Trophoblast cell (in vitro differentiated cells and primary cell): ENCODE measurements at regions not wholly inside any gene's neighbourhood (a gene's known extent, or its start where the extent isn't known, plus 50 kb on each side); places are given as distances from the start of the nearest gene placed in this dataset.

ENCODE experiments used
- DNase-seq, 2 donors: peaks; one replicate each; pipeline ENCODE4 v3.0.0-alpha.2; 2016
- H2AFZ ChIP-seq: 2 replicates; pipeline ENCODE4 v1.6.1; 2013; ENCODE audit warnings: low read length, moderate library complexity, mild to moderate bottlenecking; ENCODE audit not compliant: insufficient read depth, poor library complexity
- H2AK5ac ChIP-seq: 2 replicates; pipeline ENCODE4 v1.6.1; 2013; ENCODE audit warnings: mild to moderate bottlenecking, low read length
- H2BK120ac ChIP-seq: 2 replicates; pipeline ENCODE4 v1.6.1; 2013; ENCODE audit warnings: low read length, mild to moderate bottlenecking, moderate library complexity; ENCODE audit not compliant: insufficient read depth, poor library complexity
- H2BK12ac ChIP-seq: 2 replicates; pipeline ENCODE4 v1.6.1; 2013; ENCODE audit warnings: mild to moderate bottlenecking, low read length, moderate library complexity
- H2BK5ac ChIP-seq: 2 replicates; pipeline ENCODE4 v1.6.1; 2013; ENCODE audit warnings: low read length, low read depth, moderate library complexity, mild to moderate bottlenecking; ENCODE audit not compliant: poor library complexity
- H3K14ac ChIP-seq: 2 replicates; pipeline ENCODE4 v1.6.1; 2013; ENCODE audit warnings: mild to moderate bottlenecking, low read length
- H3K18ac ChIP-seq: 2 replicates; pipeline ENCODE4 v1.6.1; 2013; ENCODE audit warnings: mild to moderate bottlenecking, low read length
- H3K23ac ChIP-seq: 2 replicates; pipeline ENCODE4 v1.6.1; 2013; ENCODE audit warnings: low read length
- H3K27ac ChIP-seq: 2 replicates; pipeline ENCODE4 v1.5.1; 2013; ENCODE audit warnings: low read depth, mild to moderate bottlenecking, inconsistent platforms, low read length, moderate library complexity
- H3K27me3 ChIP-seq: 2 replicates; pipeline ENCODE4 v1.6.1; 2013; ENCODE audit warnings: inconsistent platforms, mild to moderate bottlenecking, low read length, moderate library complexity; ENCODE audit not compliant: insufficient read depth
- H3K36me3 ChIP-seq, 2 experiments: 1 replicate in 1 of 2; 2 replicates in 1 of 2; pipeline ENCODE4 v1.6.1; 2013; ENCODE audit warnings: low read length in 2 of 2, mild to moderate bottlenecking in 2 of 2, moderate library complexity in 1 of 2; ENCODE audit not compliant: insufficient read depth in 2 of 2, control insufficient read depth in 1 of 2
- H3K4ac ChIP-seq: 2 replicates; pipeline ENCODE4 v1.6.1; 2013; ENCODE audit warnings: low read depth, mild to moderate bottlenecking, low read length, moderate library complexity
- H3K4me1 ChIP-seq, 2 experiments: 1 replicate in 1 of 2; 2 replicates in 1 of 2; pipeline ENCODE4 v1.6.1; 2013; ENCODE audit warnings: low read length in 2 of 2, mild to moderate bottlenecking in 2 of 2, moderate library complexity in 1 of 2; ENCODE audit not compliant: insufficient read depth in 2 of 2, control insufficient read depth in 1 of 2
- H3K4me2 ChIP-seq: 2 replicates; pipeline ENCODE4 v1.6.1; 2013; ENCODE audit warnings: inconsistent platforms, mild to moderate bottlenecking, low read length, moderate library complexity
- H3K4me3 ChIP-seq: 2 replicates; pipeline ENCODE4 v1.5.1; 2013; ENCODE audit warnings: mild to moderate bottlenecking, low read depth, low read length, inconsistent platforms
- H3K79me1 ChIP-seq: one replicate; pipeline ENCODE4 v1.6.1; 2013; ENCODE audit warnings: low read length
- H3K79me2 ChIP-seq: 2 replicates; pipeline ENCODE4 v1.6.1; 2013; ENCODE audit warnings: low read length, mild to moderate bottlenecking; ENCODE audit not compliant: control insufficient read depth, insufficient read depth, poor library complexity
- H3K9ac ChIP-seq: 2 replicates; pipeline ENCODE4 v1.6.1; 2013; ENCODE audit warnings: mild to moderate bottlenecking, low read length
- H3K9me3 ChIP-seq: 2 replicates; pipeline ENCODE4 v1.6.1; 2013; ENCODE audit warnings: low read depth, mild to moderate bottlenecking, control low read depth, inconsistent platforms, low read length; ENCODE audit not compliant: insufficient read depth
- H4K12ac ChIP-seq: 2 replicates; pipeline ENCODE4 v1.6.1; 2013; ENCODE audit warnings: low read depth, mild to moderate bottlenecking, low read length, moderate library complexity
- H4K8ac ChIP-seq: 2 replicates; pipeline ENCODE4 v1.6.1; 2013; ENCODE audit warnings: low read depth, mild to moderate bottlenecking, low read length, moderate library complexity
- H4K91ac ChIP-seq: one replicate; pipeline ENCODE4 v1.6.1; 2013; ENCODE audit warnings: low read depth, mild to moderate bottlenecking, low read length, moderate library complexity
- WGBS: extraction: QIAGEN DNeasy Blood & Tissue Kit; methylation state at CpG from one replicate; pipeline ENCODE4 v1.1.7; 2013; ENCODE audit warnings: missing lambda C conversion rate; ENCODE audit not compliant: insufficient read length, insufficient coverage; ENCODE audit errors: extremely low coverage; 5-methylcytosine and 5-hydroxymethylcytosine counted together

DNA sequence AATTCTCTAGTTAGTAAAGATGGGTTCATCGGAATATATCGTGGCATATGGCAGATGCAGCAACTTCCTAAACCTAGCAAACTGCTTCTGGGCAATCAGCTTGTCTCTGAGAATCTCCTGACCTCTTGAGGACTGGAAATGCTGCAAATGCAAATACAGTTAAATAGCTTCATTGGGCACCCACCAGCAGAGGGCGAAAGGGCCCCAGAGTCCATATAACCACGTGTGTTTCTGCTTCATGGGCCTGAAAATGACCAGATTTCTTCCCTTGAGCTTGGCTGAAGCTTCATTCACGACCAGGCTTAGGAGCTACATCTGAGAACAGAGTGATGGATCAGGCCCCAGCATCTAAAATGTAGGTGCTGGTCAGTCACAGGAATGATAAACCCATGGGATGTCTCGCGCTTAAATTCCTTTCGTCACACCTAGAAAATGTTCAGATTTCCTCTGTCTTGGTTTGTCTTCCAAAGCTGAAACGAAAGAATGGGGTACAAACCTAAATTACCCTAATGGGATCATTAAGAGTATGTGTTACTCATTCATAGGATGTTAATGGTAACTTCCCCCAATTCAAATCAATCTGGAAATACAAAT lies 1482.5 kb upstream of the TMEM132C start:
- no peaks in the 10 kb centered on the region for H3K36me3 ChIP-seq
- no peak overlapping the region for H3K18ac ChIP-seq
- no peaks in the 10 kb centered on the region for H3K79me1 ChIP-seq
- no peak overlapping the region for H2AK5ac ChIP-seq
- no peak overlapping the region for H4K91ac ChIP-seq
- H2BK12ac ChIP-seq = no peak overlapping the region
- no peak overlapping the region for H3K4ac ChIP-seq
- H2BK120ac ChIP-seq = no peak overlapping the region
- no peak overlapping the region for H2AFZ ChIP-seq
- no peak overlapping the region for H3K4me2 ChIP-seq
- no peak overlapping the region for H4K8ac ChIP-seq
- no peak overlapping the region for H3K9ac ChIP-seq
- peak; percentile 22 to 49 for DNase-seq
- no peaks in the 10 kb centered on the region for H3K27me3 ChIP-seq
- no peaks in the 10 kb centered on the region for H3K79me2 ChIP-seq
- H3K4me3 ChIP-seq = no peak overlapping the region
- no peak overlapping the region for H2BK5ac ChIP-seq
- no peaks in the 10 kb centered on the region for H3K9me3 ChIP-seq
- no CpG with 5 or more reads among the region's 9 CpGs for WGBS
- H4K12ac ChIP-seq = no peak overlapping the region
- H3K23ac ChIP-seq = no peak overlapping the region
- no peak overlapping the region for H3K27ac ChIP-seq
- H3K4me1 ChIP-seq = no peaks in the 10 kb centered on the region
- H3K14ac ChIP-seq = no peak overlapping the region

DNA sequence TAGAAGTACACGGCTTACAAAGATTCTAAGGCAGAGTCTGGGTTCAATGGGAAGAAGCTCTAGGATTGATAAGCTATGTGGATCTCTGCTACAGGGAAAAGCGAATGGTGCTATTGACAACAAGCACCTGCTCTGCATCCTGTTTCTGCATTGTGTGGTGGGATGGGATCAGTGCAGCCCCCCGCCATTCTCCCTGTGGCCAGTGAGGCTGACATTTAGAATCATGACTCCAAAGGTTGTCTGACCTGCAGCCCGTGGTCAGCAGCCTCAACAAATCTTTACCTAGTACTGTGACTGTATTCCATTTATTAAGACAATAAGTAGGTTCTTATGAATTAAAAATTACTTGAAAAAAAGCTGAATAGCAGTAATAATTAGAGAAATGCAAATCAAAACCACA lies 1477.0 kb upstream of the TMEM132C start:
- Histone ChIP-seq H3K27ac (no peak overlapping the region), H3K79me2 (no peaks in the 10 kb centered on the region), H3K27me3 (no peaks in the 10 kb centered on the region), H2BK5ac (no peak overlapping the region), H3K4me1 (no peaks in the 10 kb centered on the region), H3K14ac (no peak overlapping the region), H3K4me2 (no peak overlapping the region), H3K4me3 (no peak overlapping the region), H4K12ac (no peak overlapping the region), H3K23ac (no peak overlapping the region), H4K8ac (no peak overlapping the region), H4K91ac (no peak overlapping the region), H3K4ac (no peak overlapping the region), H2AFZ (no peak overlapping the region), H2BK12ac (no peak overlapping the region), H3K9ac (no peak overlapping the region), H3K9me3 (no peaks in the 10 kb centered on the region), H2BK120ac (no peak overlapping the region), H2AK5ac (no peak overlapping the region), H3K18ac (no peak overlapping the region), H3K79me1 (no peaks in the 10 kb centered on the region), H3K36me3 (no peaks in the 10 kb centered on the region)
- DNase-seq = no peak
- WGBS = no CpG with 5 or more reads among the region's 4 CpGs

DNA sequence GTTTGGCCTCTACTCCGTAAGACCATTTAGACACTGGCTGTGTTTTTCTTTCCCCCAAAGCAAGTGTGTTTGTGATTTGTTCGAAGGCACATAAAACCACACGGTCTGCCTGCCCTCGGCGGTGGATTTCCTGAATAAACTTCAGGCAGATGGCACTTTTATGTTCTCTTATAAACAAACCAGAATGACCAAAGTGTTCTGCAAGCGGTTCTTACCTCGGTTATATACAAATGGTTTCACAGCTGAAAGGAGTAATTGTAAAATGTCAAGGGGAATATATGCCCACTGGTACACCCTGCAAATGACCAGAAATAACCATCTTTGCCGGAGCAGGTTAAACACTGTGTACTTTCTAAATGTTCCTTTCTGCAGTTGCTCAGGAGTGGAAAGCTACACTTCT lies 1475.8 kb upstream of the TMEM132C start:
- Histone ChIP-seq H3K9me3 (peaks cover 3% of the 10 kb centered on the region), H3K27ac (no peak overlapping the region), H3K27me3 (no peaks in the 10 kb centered on the region), H3K79me2 (no peaks in the 10 kb centered on the region), H3K4me2 (no peak overlapping the region), H3K9ac (no peak overlapping the region), H3K4ac (no peak overlapping the region), H3K4me3 (no peak overlapping the region), H4K91ac (no peak overlapping the region), H2AFZ (no peak overlapping the region), H3K14ac (no peak overlapping the region), H3K79me1 (no peaks in the 10 kb centered on the region), H3K23ac (no peak overlapping the region), H3K18ac (no peak overlapping the region), H2AK5ac (no peak overlapping the region), H3K36me3 (no peaks in the 10 kb centered on the region), H3K4me1 (no peaks in the 10 kb centered on the region), H2BK12ac (no peak overlapping the region), H2BK5ac (no peak overlapping the region), H2BK120ac (no peak overlapping the region), H4K8ac (no peak overlapping the region), H4K12ac (no peak overlapping the region)
- no peak for DNase-seq
- no CpG with 5 or more reads among the region's 8 CpGs for WGBS

DNA sequence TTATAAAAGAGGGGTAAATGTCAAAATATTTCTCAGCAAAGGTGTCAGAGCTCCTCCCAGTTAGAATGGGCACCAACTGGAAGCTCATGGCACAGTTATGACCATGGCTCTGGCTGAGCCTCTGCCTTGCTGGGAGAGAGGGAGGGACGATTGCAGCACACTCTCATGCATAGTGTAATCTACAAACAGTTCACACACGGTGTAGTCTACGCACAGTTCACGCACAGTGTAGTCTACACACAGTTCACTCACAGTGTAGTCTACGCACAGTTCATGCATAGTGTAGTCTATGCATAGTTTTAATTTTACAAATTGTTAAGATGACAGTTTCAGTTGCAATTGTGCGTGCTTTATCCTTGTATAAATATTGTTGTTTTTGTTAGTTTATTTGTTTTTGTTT lies 1474.6 kb upstream of the TMEM132C start:
- Histone ChIP-seq H2AK5ac (no peak overlapping the region), H2BK5ac (no peak overlapping the region), H3K79me2 (no peaks in the 10 kb centered on the region), H3K23ac (no peak overlapping the region), H3K4ac (no peak overlapping the region), H4K91ac (no peak overlapping the region), H3K18ac (no peak overlapping the region), H2BK120ac (no peak overlapping the region), H3K4me3 (no peak overlapping the region), H4K12ac (no peak overlapping the region), H3K9me3 (peaks cover 3% of the 10 kb centered on the region), H3K4me2 (no peak overlapping the region), H3K36me3 (no peaks in the 10 kb centered on the region), H3K27ac (no peak overlapping the region), H2AFZ (no peak overlapping the region), H3K27me3 (no peaks in the 10 kb centered on the region), H3K79me1 (no peaks in the 10 kb centered on the region), H4K8ac (no peak overlapping the region), H3K4me1 (no peaks in the 10 kb centered on the region), H3K14ac (no peak overlapping the region), H2BK12ac (no peak overlapping the region), H3K9ac (peak overlapping the region; percentile 59)
- no CpG with 5 or more reads among the region's 6 CpGs for WGBS
- DNase-seq = no peak
